ENCODE measurements at regions not wholly inside any gene's neighbourhood (a gene's known extent, or its start where the extent isn't known, plus 50 kb on each side); places are given as distances from the start of the nearest gene placed in this dataset.
"Not testable (repeated sequence)": the region's sequence is repeated elsewhere in the genome, so short reads cannot be mapped to it uniquely, and the experiment has no call there.

DNA sequence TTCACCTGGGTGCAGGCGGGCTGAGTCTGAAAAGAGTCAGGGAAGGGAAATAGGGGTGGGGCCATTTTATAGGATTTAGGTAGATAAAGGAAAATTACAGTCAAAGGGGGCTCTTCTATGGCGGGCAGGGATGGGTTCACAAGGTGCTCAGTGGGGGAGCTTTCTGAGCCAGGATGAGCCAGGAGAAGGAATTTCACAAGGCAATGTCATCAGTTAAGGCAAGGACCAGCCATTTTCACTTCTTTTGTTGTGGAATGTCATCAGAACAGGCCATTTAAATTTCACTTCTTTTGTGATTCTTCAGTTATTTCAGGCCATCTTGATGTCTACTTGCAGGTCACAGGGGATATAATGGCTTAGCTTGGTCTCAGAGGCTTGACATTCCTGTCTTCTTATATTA, 66.4 kb downstream of the PPIAL4A start:
- not testable (repeated sequence) for TF ChIP-seq SUZ12 (IDR thresholded peaks at IDR 0.05); BHLHE40 (IDR thresholded peaks at IDR 0.05; ENCODE audit: borderline replicate concordance); CTBP1 (IDR thresholded peaks at IDR 0.05; ENCODE audit: borderline replicate concordance); TARDBP (IDR thresholded peaks at IDR 0.05); FOXK2 (IDR thresholded peaks at IDR 0.05); SP1 (IDR thresholded peaks at IDR 0.05); FOXA1 (IDR thresholded peaks at IDR 0.05); HDGF (IDR thresholded peaks at IDR 0.05; ENCODE audit: borderline replicate concordance); ZNF384 (IDR thresholded peaks at IDR 0.05); FOXM1 (IDR thresholded peaks at IDR 0.05; ENCODE audit: borderline replicate concordance); ELF4 (IDR thresholded peaks at IDR 0.05); ARNT (IDR thresholded peaks at IDR 0.05); LEF1 (IDR thresholded peaks at IDR 0.05; ENCODE audit: borderline replicate concordance)

Measured in HEK293T (cell line).